ENCODE measurements at regions not wholly inside any gene's neighbourhood (a gene's known extent, or its start where the extent isn't known, plus 50 kb on each side); places are given as distances from the start of the nearest gene placed in this dataset.
"Not testable (repeated sequence)": the region's sequence is repeated elsewhere in the genome, so short reads cannot be mapped to it uniquely, and the experiment has no call there.

- DNase-seq (ENCODE audit: low spot score): no peak
Observed at GRCh38 chr14:71536927-71537772, 395.1 kb upstream of the RGS6 start.

GRCh38 chr14:71538288-71538687 is 393.9 kb upstream of the RGS6 start:
- no peak for DNase-seq (ENCODE audit: low spot score)

- DNase-seq (ENCODE audit: low spot score): no peak
Observed at GRCh38 chr14:71538938-71539649, 393.1 kb upstream of the RGS6 start.

GRCh38 chr14:71539650-71540285 is 392.5 kb upstream of the RGS6 start:
- DNase-seq (ENCODE audit: low spot score): no peak

- no peak for DNase-seq (ENCODE audit: low spot score)
Observed at GRCh38 chr14:71541271-71541670, 391.0 kb upstream of the RGS6 start.

- no peak for DNase-seq (ENCODE audit: low spot score)
Observed at GRCh38 chr14:71541973-71542690, 390.1 kb upstream of the RGS6 start.

- no peak for DNase-seq (ENCODE audit: low spot score)
Observed at GRCh38 chr14:71549421-71550050, 382.7 kb upstream of the RGS6 start.

GRCh38 chr14:71550367-71550766 is 381.9 kb upstream of the RGS6 start:
- no peak for DNase-seq (ENCODE audit: low spot score)

- DNase-seq (ENCODE audit: low spot score): no peak
Observed at GRCh38 chr14:71551291-71551950, 380.8 kb upstream of the RGS6 start.

- no peak for DNase-seq (ENCODE audit: low spot score)
Observed at GRCh38 chr14:71552809-71553208, 379.4 kb upstream of the RGS6 start.

- DNase-seq (ENCODE audit: low spot score): no peak
Observed at GRCh38 chr14:71553779-71554178, 378.4 kb upstream of the RGS6 start.

- DNase-seq (ENCODE audit: low spot score): no peak
Observed at GRCh38 chr14:71554323-71554722, 377.9 kb upstream of the RGS6 start.

GRCh38 chr14:71554959-71555612 is 377.1 kb upstream of the RGS6 start:
- DNase-seq (ENCODE audit: low spot score): no peak

GRCh38 chr14:71555654-71556559 is 376.3 kb upstream of the RGS6 start:
- peak; percentile 57 for DNase-seq (ENCODE audit: low spot score)

GRCh38 chr14:71556730-71557129 is 375.5 kb upstream of the RGS6 start:
- DNase-seq (ENCODE audit: low spot score): no peak

- no peak for DNase-seq (ENCODE audit: low spot score)
Observed at GRCh38 chr14:71557351-71557750, 374.9 kb upstream of the RGS6 start.

- DNase-seq (ENCODE audit: low spot score): not testable (repeated sequence)
Observed at GRCh38 chr14:71558943-71559342, 373.3 kb upstream of the RGS6 start.

GRCh38 chr14:71560751-71561150 is 371.5 kb upstream of the RGS6 start:
- no peak for DNase-seq (ENCODE audit: low spot score)

- no peak for DNase-seq (ENCODE audit: low spot score)
Observed at GRCh38 chr14:71563492-71564153, 368.6 kb upstream of the RGS6 start.

Data from RKO (cell line).